HUES48 (cell line): ENCODE measurements at regions not wholly inside any gene's neighbourhood (a gene's known extent, or its start where the extent isn't known, plus 50 kb on each side); places are given as distances from the start of the nearest gene placed in this dataset.
A peak's percentile ranks its signal among the peaks of the same experiment; 100 is the strongest.

Experiments
- H3K27ac ChIP-seq: one replicate; pipeline ENCODE4 v1.7.0; 2013; ENCODE audit warnings: low read depth, low read length, inconsistent platforms
- H3K27me3 ChIP-seq: 2 replicates; pipeline ENCODE4 v1.6.1; 2013; ENCODE audit warnings: mild to moderate bottlenecking, low read length; ENCODE audit not compliant: control insufficient read depth, insufficient read depth
- H3K36me3 ChIP-seq: 2 replicates; pipeline ENCODE4 v1.6.1; 2013; ENCODE audit warnings: low read length; ENCODE audit not compliant: control insufficient read depth, insufficient read depth
- H3K4me1 ChIP-seq: 2 replicates; pipeline ENCODE4 v1.6.1; 2013; ENCODE audit warnings: mild to moderate bottlenecking, low read length; ENCODE audit not compliant: control insufficient read depth, insufficient read depth
- H3K4me3 ChIP-seq: 2 replicates; pipeline ENCODE4 v1.5.1; 2013; ENCODE audit warnings: mild to moderate bottlenecking, low read depth, low read length
- H3K9ac ChIP-seq: 2 replicates; pipeline ENCODE4 v1.6.1; 2013; ENCODE audit warnings: mild to moderate bottlenecking, low read depth, low read length, moderate library complexity
- H3K9me3 ChIP-seq: 2 replicates; pipeline ENCODE4 v1.6.1; 2013; ENCODE audit warnings: low read length; ENCODE audit not compliant: control insufficient read depth, insufficient read depth

DNA sequence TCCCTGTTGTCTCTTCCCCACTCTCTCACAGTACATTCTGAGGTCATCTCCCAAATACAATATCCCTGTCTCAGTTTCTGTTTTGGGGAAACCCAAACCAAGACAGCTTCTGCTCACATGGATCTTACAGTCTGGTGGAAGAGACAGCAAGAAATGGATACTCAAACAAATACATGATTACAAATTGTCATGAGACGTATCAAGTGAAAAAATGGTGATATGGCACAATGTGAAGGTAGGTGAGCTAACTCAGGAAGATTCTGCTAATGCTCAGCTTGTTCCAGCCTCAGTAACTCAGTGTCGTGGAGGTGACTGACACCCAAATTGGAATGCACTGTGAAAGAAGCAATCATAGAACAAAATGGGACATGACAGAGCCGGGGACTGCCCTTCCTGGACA is 68.3 kb downstream of the CHST1 start:
- Histone ChIP-seq H3K27ac (no peak overlapping the region), H3K9ac (no peak overlapping the region), H3K9me3 (no peaks in the 10 kb centered on the region), H3K4me1 (no peaks in the 10 kb centered on the region), H3K27me3 (no peaks in the 10 kb centered on the region), H3K4me3 (no peak overlapping the region), H3K36me3 (no peaks in the 10 kb centered on the region)

DNA sequence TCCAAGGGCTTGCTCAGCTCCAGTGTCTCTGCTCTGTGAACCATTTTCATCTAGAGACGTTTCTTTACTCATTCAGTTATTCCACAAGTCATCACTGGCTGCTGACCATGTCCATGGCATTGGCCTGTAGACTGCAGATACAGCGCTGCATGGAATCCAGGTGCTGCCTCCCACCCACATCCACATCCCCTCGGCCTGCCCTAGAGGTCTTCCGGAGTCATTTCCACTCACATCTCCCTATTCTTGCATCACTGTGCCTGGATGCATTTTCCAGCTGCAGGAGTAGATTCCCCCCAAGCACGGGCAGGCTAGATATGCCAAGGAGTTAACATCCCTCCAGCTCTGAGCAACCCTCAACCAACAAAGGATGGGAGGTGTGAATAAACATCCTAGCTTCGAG is 68.9 kb downstream of the CHST1 start:
- Histone ChIP-seq H3K27ac (no peak overlapping the region), H3K4me1 (no peaks in the 10 kb centered on the region), H3K4me3 (no peak overlapping the region), H3K9ac (no peak overlapping the region), H3K9me3 (no peaks in the 10 kb centered on the region), H3K36me3 (no peaks in the 10 kb centered on the region), H3K27me3 (no peaks in the 10 kb centered on the region)

DNA sequence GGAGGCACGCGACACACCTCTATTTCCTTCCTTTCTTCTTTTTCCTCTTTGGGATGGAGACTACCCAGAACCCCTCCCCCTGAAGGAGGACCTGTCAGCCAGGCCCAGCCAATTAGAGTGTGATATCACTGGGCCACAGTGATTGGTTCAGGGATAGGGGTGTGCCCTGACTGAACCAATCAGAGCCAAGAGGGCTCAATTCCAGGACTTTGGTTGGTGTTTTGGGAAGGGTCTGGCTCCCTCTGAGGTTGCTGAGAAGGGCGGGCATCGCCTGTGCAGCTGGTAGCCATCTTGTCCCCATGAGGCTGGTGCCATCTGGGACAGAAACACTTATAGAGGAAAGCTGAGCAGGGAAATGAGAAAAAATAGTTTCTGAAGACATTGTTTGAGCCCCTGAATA is 71.4 kb downstream of the CHST1 start:
- Histone ChIP-seq H3K27me3 (no peaks in the 10 kb centered on the region), H3K9me3 (no peaks in the 10 kb centered on the region), H3K4me3 (no peak overlapping the region), H3K4me1 (no peaks in the 10 kb centered on the region), H3K9ac (no peak overlapping the region), H3K27ac (no peak overlapping the region), H3K36me3 (no peaks in the 10 kb centered on the region)

DNA sequence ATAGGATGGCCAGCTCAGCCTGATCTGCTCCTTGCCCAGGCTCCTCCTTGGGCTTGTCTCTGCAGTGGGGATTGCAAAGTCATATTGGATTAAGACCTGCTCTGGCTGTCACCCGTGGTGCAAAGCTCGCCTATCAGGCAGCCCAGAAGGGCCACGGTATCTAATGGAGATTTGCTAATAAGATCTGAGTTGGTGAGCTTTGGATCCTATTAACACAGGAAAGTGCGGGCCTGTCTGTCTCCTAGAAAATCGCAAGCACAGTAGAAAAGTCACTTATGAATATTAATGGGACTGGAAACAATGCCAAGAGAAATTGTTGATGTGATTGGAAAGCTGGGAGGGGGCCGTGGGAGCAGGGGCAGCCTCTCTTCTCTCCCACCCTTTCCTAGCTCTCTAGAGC is 72.8 kb downstream of the CHST1 start:
- Histone ChIP-seq H3K4me1 (no peaks in the 10 kb centered on the region), H3K27ac (no peak overlapping the region), H3K4me3 (no peak overlapping the region), H3K36me3 (no peaks in the 10 kb centered on the region), H3K9ac (no peak overlapping the region), H3K27me3 (no peaks in the 10 kb centered on the region), H3K9me3 (no peaks in the 10 kb centered on the region)

DNA sequence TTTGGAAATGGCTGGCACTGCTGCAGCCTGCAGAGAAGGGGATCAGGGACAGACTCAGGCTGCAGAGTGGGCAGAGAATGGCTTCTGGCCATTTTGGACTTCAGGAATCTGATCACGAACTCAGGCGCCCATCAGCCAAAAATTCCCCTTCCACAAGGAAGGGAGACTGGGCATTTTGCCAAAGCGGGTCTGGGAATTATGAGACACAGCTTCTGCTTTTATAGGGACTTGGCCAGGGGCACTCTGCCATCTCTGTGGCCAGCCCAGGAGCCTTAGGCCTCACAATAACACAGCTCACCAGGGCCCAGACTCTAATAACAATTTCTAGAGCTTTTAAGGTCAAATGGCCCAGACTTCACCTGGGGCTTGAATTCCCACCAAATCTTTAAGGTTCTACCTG is 74.7 kb downstream of the CHST1 start:
- no peaks in the 10 kb centered on the region for H3K27me3 ChIP-seq
- no peak overlapping the region for H3K9ac ChIP-seq
- no peak overlapping the region for H3K27ac ChIP-seq
- no peaks in the 10 kb centered on the region for H3K4me1 ChIP-seq
- no peaks in the 10 kb centered on the region for H3K9me3 ChIP-seq
- no peak overlapping the region for H3K4me3 ChIP-seq
- H3K36me3 ChIP-seq, result no peaks in the 10 kb centered on the region

DNA sequence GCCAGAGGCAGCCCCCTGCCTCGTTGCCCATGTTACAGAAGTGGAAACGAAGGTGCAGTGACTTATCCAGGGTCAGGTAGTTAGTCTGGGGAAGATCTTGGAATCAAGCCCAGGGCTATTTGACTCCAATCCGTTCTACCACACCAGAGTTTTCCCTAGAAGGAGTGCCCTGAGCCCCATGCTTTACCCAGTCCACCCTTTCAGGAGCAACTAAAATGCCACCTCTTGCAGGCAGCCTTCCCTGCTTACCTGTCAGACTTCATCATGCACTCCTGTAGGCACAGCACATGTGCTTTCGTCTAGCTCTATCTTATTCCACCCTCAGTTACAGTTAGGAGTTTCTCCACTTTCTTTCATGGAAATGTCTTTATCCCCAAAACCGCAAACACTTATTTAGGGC is 80.2 kb downstream of the CHST1 start:
- no peaks in the 10 kb centered on the region for H3K27me3 ChIP-seq

DNA sequence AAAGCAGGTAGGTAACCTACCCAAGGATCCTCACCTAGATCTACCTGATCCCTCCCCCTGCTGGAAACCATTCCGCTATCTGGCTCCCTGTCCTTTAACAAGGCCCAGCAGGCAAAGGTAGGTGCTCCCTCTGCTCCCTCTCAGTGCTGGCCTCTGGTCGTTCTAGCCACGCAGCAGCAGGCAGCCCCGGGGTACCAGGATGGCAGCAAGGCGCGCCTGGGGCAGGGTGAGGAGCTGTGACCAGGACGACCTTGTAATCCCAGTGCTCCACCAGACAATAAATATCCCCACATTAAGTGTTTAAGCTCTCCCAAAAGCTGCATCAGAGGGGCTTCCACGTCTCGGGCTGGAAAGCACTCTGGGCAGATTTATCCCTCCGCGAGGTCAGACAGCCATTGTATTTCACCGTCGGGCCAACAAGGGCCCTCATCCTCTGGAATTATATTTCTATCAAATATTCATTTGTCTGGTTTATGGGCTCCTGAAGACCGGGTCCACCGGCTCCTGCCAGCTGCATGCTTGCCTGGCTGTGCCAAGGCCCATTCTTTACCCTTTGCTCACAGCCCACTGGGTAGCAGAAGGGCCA is 81.3 kb downstream of the CHST1 start:
- H3K9me3 ChIP-seq, result no peaks in the 10 kb centered on the region
- H3K4me1 ChIP-seq, result no peaks in the 10 kb centered on the region
- no peak overlapping the region for H3K9ac ChIP-seq
- H3K4me3 ChIP-seq, result no peak overlapping the region
- H3K27ac ChIP-seq, result no peak overlapping the region
- no peaks in the 10 kb centered on the region for H3K36me3 ChIP-seq
- H3K27me3 ChIP-seq, result no peaks in the 10 kb centered on the region

More for the DNA sequence above, 80.2 kb downstream of the CHST1 start:
- H3K27ac ChIP-seq, result no peak overlapping the region
- no peaks in the 10 kb centered on the region for H3K36me3 ChIP-seq
- no peak overlapping the region for H3K4me3 ChIP-seq
- H3K4me1 ChIP-seq, result no peaks in the 10 kb centered on the region
- H3K9ac ChIP-seq, result no peak overlapping the region
- no peaks in the 10 kb centered on the region for H3K9me3 ChIP-seq

DNA sequence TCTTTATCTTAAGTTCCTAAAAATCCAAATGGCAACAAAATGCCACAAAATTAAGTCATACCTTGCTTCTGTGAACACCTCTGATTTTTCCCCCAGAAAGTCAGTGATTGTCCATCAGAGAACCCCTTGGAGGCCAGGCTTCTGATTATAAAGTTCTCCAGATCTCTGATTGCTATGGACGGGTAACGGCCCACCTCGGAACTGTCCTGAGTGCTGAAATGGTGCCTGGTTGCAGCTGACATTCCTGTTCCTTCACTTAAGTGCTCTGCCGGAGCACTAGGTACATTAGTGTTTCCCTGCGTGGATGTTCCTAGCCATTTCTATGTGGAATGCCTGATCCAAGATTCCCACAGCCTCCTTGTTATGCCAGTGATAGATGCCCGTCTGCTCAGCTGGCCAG is 85.0 kb downstream of the CHST1 start:
- H3K9me3 ChIP-seq, result no peaks in the 10 kb centered on the region
- no peak overlapping the region for H3K4me3 ChIP-seq
- H3K27me3 ChIP-seq, result no peaks in the 10 kb centered on the region; the same call in 1 of the 2 replicates
- H3K9ac ChIP-seq, result no peak overlapping the region
- H3K36me3 ChIP-seq, result no peaks in the 10 kb centered on the region
- H3K27ac ChIP-seq, result no peak overlapping the region
- H3K4me1 ChIP-seq, result peaks cover 17% of the 10 kb centered on the region

DNA sequence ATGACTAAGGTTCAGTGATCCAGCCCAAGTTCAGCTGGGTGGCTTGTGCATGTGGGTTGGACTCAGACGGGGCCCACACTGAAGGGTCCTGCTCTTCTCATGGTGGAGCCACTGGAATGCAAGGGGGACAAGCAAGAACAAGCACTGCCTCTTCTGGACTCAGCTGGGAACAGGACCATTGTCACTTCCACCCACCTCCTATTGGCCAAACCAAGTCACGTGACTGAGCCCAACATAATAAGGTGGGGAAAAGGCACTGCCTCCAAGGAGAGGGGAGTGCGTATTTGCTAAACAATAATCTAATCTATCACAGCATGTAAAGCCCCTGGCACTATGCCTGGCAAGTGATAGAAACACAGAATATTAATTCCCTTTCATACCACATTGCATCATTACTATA is 87.1 kb downstream of the CHST1 start:
- H3K27ac ChIP-seq, result peak overlapping the region; percentile 71
- no peaks in the 10 kb centered on the region; the same call in 1 of the 2 replicates for H3K27me3 ChIP-seq
- H3K4me1 ChIP-seq, result peaks cover 17% of the 10 kb centered on the region
- H3K4me3 ChIP-seq, result no peak overlapping the region
- no peak overlapping the region for H3K9ac ChIP-seq
- no peaks in the 10 kb centered on the region for H3K36me3 ChIP-seq
- no peaks in the 10 kb centered on the region for H3K9me3 ChIP-seq

DNA sequence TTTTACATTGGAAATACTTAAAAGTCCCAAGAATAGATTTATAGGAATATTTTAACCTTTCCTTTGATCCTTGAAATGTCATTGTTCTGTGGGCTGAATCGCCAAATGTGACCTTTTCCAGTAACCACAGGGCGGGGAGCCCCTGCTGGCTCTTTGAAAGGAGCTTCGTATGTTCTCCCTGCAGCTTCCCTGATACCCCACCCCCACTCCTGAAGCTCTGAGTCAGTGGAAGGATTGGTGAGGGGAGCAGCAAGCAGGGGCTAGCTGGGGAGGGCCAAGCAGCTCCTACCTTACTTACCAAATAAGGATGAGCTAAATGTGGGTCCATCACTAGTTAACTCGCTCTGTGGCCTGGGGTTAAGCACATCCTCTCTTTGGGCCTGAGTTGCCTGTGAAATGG is 87.7 kb downstream of the CHST1 start:
- Histone ChIP-seq H3K4me1 (peaks cover 17% of the 10 kb centered on the region), H3K9me3 (no peaks in the 10 kb centered on the region), H3K4me3 (no peak overlapping the region), H3K27ac (peak overlapping the region; percentile 71), H3K9ac (no peak overlapping the region), H3K27me3 (no peaks in the 10 kb centered on the region; the same call in 1 of the 2 replicates), H3K36me3 (no peaks in the 10 kb centered on the region)

DNA sequence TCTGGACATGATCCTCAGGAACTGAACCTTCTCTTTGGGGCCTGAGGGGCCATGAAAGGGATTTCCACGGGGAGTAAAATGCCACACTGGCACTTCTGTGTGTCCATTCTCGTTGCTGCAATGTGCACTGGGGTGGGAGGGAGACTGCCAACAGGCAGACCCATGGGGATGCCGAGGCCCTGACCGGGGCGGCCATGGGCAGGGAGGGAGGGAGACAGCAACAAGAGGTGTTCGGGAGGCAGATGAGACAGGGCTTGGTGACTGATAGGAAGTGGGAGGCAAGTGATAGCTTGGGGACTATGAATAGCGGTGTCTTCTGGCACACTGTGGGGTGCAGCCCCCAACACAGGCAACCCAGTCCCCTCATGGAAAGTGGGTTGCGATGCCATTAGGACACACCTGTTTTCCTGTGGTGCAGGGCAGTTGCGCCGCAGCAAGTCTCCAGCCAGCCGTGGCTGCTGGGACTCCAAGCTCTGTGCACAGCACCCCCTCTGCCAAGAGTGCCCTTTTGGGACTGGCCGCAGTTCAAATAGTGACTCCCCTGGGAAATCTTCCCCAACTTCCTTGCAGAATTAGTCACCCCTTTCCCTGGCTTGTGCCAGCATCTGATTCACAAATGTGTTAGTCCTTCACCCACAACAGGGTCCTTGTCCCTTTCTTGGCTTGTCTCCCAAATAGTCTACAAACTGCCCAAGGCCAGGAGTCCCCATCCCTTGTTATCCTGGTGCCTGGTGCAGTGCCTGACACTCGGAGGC is 88.8 kb downstream of the CHST1 start:
- Histone ChIP-seq H3K9me3 (no peaks in the 10 kb centered on the region), H3K4me1 (peaks cover 17% of the 10 kb centered on the region), H3K27ac (peak overlapping the region; percentile 71), H3K27me3 (no peaks in the 10 kb centered on the region; the same call in 1 of the 2 replicates), H3K36me3 (no peaks in the 10 kb centered on the region), H3K4me3 (no peak overlapping the region), H3K9ac (no peak overlapping the region)
